H1 (cell line): ENCODE measurements at regions not wholly inside any gene's neighbourhood (a gene's known extent, or its start where the extent isn't known, plus 50 kb on each side); places are given as distances from the start of the nearest gene placed in this dataset.

Experiments used
- CTCF ChIA-PET: fragments of 300-600 bp; sonication (Branson Sonifier 250); formaldehyde crosslinking; loops from one replicate; lab custom pipeline; 2021; ENCODE audit not compliant: partially characterized antibody; lab: Charles Lee
- POLR2A ChIA-PET: fragments of 300-600 bp; sonication (Branson Sonifier 250); formaldehyde crosslinking; loops from one replicate; lab custom pipeline; 2021; ENCODE audit warnings: inconsistent platforms; ENCODE audit not compliant: partially characterized antibody; lab: Charles Lee
- DNase-seq, 2 experiments: peaks; one replicate each; pipeline versions ENCODE4 v3.0.0 to v3.0.0-alpha.2; 2010 to 2022; ENCODE audit warnings: low spot score in 2 of 2, low read depth in 1 of 2, mixed read lengths in 1 of 2
- FAIRE-seq: peaks from 2 replicates; lab custom pipeline; 2011; peaks lifted over from hg19 to GRCh38; lab: Jason Lieb, UNC
- H2AFZ ChIP-seq: 2 replicates; pipeline ENCODE4 v1.8.1; 2012; ENCODE audit warnings: low read length, inconsistent platforms
- H2AK5ac ChIP-seq: 2 replicates; pipeline ENCODE4 v1.6.1; 2013; ENCODE audit warnings: low read depth, low read length
- H2BK120ac ChIP-seq: replicated peaks from 2 replicates; pipeline ENCODE3; 2013; ENCODE audit warnings: low read depth, low read length, inconsistent platforms
- H2BK12ac ChIP-seq: 2 replicates; pipeline ENCODE4 v1.6.1; 2013; ENCODE audit warnings: low read depth, low read length
- H2BK15ac ChIP-seq: 2 replicates; pipeline ENCODE4 v1.6.1; 2013; ENCODE audit warnings: low read length
- H2BK20ac ChIP-seq: 2 replicates; pipeline ENCODE4 v1.6.1; 2013; ENCODE audit warnings: low read length
- H2BK5ac ChIP-seq: 2 replicates; pipeline ENCODE4 v1.6.1; 2013; ENCODE audit warnings: low read depth, low read length
- H3K14ac ChIP-seq: 2 replicates; pipeline ENCODE4 v1.6.1; 2013; ENCODE audit warnings: inconsistent platforms; ENCODE audit not compliant: insufficient read length
- H3K18ac ChIP-seq: 2 replicates; pipeline ENCODE4 v1.6.1; 2013; ENCODE audit warnings: low read length; ENCODE audit errors: extremely low read depth
- H3K23ac ChIP-seq: 2 replicates; pipeline ENCODE4 v1.6.1; 2013; ENCODE audit warnings: inconsistent platforms; ENCODE audit not compliant: insufficient read length
- H3K23me2 ChIP-seq: 2 replicates; pipeline ENCODE4 v1.6.1; 2013; ENCODE audit warnings: low read depth, low read length
- H3K27ac ChIP-seq: 2 replicates; pipeline ENCODE4 v1.6.1; 2011; ENCODE audit warnings: low read depth, low read length, inconsistent platforms
- H3K27me3 ChIP-seq, 4 experiments: replicated peaks in 1 of 4; 1 replicate in 1 of 4; 2 replicates in 3 of 4; pipeline versions ENCODE4 v1.6.1 to v1.8.1; 2011 to 2013; ENCODE audit warnings: low read length in 3 of 4, mild to moderate bottlenecking in 3 of 4, inconsistent platforms in 2 of 4, mixed read lengths in 2 of 4, moderate library complexity in 1 of 4; ENCODE audit not compliant: control insufficient read depth in 3 of 4, insufficient read depth in 3 of 4; ENCODE audit errors: extremely low read depth in 1 of 4
- H3K36me3 ChIP-seq, 4 experiments: 2 replicates each; pipeline versions ENCODE4 v1.6.1 to v1.8.1; 2011 to 2013; ENCODE audit warnings: mild to moderate bottlenecking in 4 of 4, low read length in 3 of 4, moderate library complexity in 2 of 4, control low read depth in 1 of 4, inconsistent platforms in 1 of 4; ENCODE audit not compliant: insufficient read depth in 4 of 4, control insufficient read depth in 2 of 4
- H3K4ac ChIP-seq: replicated peaks from 2 replicates; pipeline ENCODE3; 2013; ENCODE audit warnings: low read length, low read depth, mixed read lengths, inconsistent platforms; ENCODE audit not compliant: insufficient read length
- H3K4me1 ChIP-seq, 4 experiments: replicated peaks in 1 of 4; 1 replicate in 1 of 4; 2 replicates in 3 of 4; pipeline versions ENCODE4 v1.6.1 to v1.8.1; 2011 to 2013; ENCODE audit warnings: low read length in 3 of 4, inconsistent platforms in 2 of 4, mixed read lengths in 1 of 4; ENCODE audit not compliant: insufficient read depth in 4 of 4, control insufficient read depth in 3 of 4
- H3K4me2 ChIP-seq, 2 experiments: 2 replicates each; pipeline versions ENCODE4 v1.6.1 to v1.8.1; 2011 to 2013; ENCODE audit warnings: low read depth in 2 of 2, low read length in 2 of 2, control low read depth in 1 of 2, inconsistent platforms in 1 of 2, mild to moderate bottlenecking in 1 of 2; ENCODE audit not compliant: insufficient read depth in 1 of 2
- H3K4me3 ChIP-seq, 4 experiments: fragments of 200-600, 300-600 bp in 1 of 4; sonication (generic), shearing (Covaris generic), sonication (Bioruptor Twin) in 1 of 4; 2 replicates each; pipeline versions ENCODE4 v1.5.1 to v1.8.1; 2011 to 2016; ENCODE audit warnings: low read length in 4 of 4, low read depth in 3 of 4, control low read depth in 2 of 4, inconsistent platforms in 2 of 4, mild to moderate bottlenecking in 2 of 4, mixed read lengths in 1 of 4, moderate library complexity in 1 of 4; ENCODE audit not compliant: insufficient read depth in 2 of 4; ENCODE audit errors: extremely low read depth in 1 of 4
- H3K56ac ChIP-seq: replicated peaks from 2 replicates; pipeline ENCODE3; 2013; ENCODE audit warnings: low read depth, mild to moderate bottlenecking, mixed read lengths, low read length, inconsistent platforms; ENCODE audit not compliant: insufficient read length
- H3K79me1 ChIP-seq: 2 replicates; pipeline ENCODE4 v1.6.1; 2013; ENCODE audit warnings: low read depth, low read length, control low read depth
- H3K79me2 ChIP-seq, 2 experiments: 2 replicates each; pipeline versions ENCODE4 v1.6.1 to v1.8.1; 2012 to 2013; ENCODE audit warnings: low read length in 2 of 2, mild to moderate bottlenecking in 2 of 2, inconsistent platforms in 1 of 2; ENCODE audit not compliant: insufficient read depth in 2 of 2, control insufficient read depth in 1 of 2
- H3K9ac ChIP-seq, 4 experiments: replicated peaks in 1 of 4; 1 replicate in 1 of 4; 2 replicates in 3 of 4; pipeline versions ENCODE4 v1.6.1 to v1.8.1; 2011 to 2013; ENCODE audit warnings: low read depth in 3 of 4, low read length in 3 of 4, control low read depth in 2 of 4, mild to moderate bottlenecking in 2 of 4, moderate library complexity in 2 of 4, inconsistent platforms in 1 of 4; ENCODE audit errors: extremely low read depth in 1 of 4
- H3K9me3 ChIP-seq, 2 experiments: 2 replicates each; pipeline versions ENCODE4 v1.6.1 to v1.8.1; 2012 to 2013; ENCODE audit warnings: mild to moderate bottlenecking in 2 of 2, moderate library complexity in 2 of 2, control low read depth in 1 of 2, inconsistent platforms in 1 of 2, low read depth in 1 of 2, low read length in 1 of 2, mixed read lengths in 1 of 2; ENCODE audit not compliant: insufficient read depth in 2 of 2
- H4K20me1 ChIP-seq, 2 experiments: replicated peaks in 1 of 2; 2 replicates each; pipeline versions ENCODE3 to v1.8.1; 2011 to 2013; ENCODE audit warnings: inconsistent platforms in 2 of 2, low read length in 2 of 2, mild to moderate bottlenecking in 1 of 2; ENCODE audit not compliant: insufficient read depth in 2 of 2, control insufficient read depth in 1 of 2
- H4K5ac ChIP-seq: 2 replicates; pipeline ENCODE4 v1.6.1; 2013; ENCODE audit warnings: low read length, low read depth, mixed read lengths, inconsistent platforms; ENCODE audit not compliant: insufficient read length
- H4K8ac ChIP-seq: 2 replicates; pipeline ENCODE4 v1.8.0; 2013; ENCODE audit warnings: mild to moderate bottlenecking, moderate library complexity, low read length, inconsistent platforms; ENCODE audit not compliant: insufficient read depth; ENCODE audit errors: extremely low read depth
- H4K91ac ChIP-seq: replicated peaks from 2 replicates; pipeline ENCODE3; 2013; ENCODE audit warnings: low read length, mixed read lengths, inconsistent platforms; ENCODE audit not compliant: insufficient read length
- BACH1 ChIP-seq: IDR thresholded peaks from 2 replicates; pipeline ENCODE4 v1.6.1; 2012; ENCODE audit warnings: low read length, improper control_type of control experiment
- BRCA1 ChIP-seq: IDR thresholded peaks from 2 replicates; pipeline ENCODE4 v1.6.1; 2012; ENCODE audit warnings: low read depth, low read length, improper control_type of control experiment
- EGR1 ChIP-seq: IDR thresholded peaks from 2 replicates; pipeline ENCODE4 v1.6.1; 2011; ENCODE audit warnings: low read depth, low read length, borderline replicate concordance
- GTF2F1 ChIP-seq: IDR thresholded peaks from 2 replicates; pipeline ENCODE4 v1.6.1; 2012; ENCODE audit warnings: low read depth, low read length, improper control_type of control experiment, borderline replicate concordance
- NANOG ChIP-seq: IDR thresholded peaks from 2 replicates; pipeline ENCODE4 v1.6.1; 2011; ENCODE audit warnings: low read length, low read depth, mild to moderate bottlenecking, inconsistent platforms; ENCODE audit not compliant: insufficient read depth, poor library complexity, severe bottlenecking
- RAD21 ChIP-seq, 2 experiments: IDR thresholded peaks in 1 of 2; conservative IDR thresholded peaks in 1 of 2; 2 replicates each; pipeline ENCODE4 v1.6.1; 2011; ENCODE audit warnings: low read depth in 2 of 2, low read length in 2 of 2, improper control_type of control experiment in 1 of 2, inconsistent platforms in 1 of 2, mild to moderate bottlenecking in 1 of 2, moderate library complexity in 1 of 2
- RXRA ChIP-seq: IDR thresholded peaks from 2 replicates; pipeline ENCODE4 v1.6.1; 2011; ENCODE audit warnings: low read depth, mild to moderate bottlenecking, low read length, moderate library complexity; ENCODE audit not compliant: insufficient read depth
- SAP30 ChIP-seq: fragments of 300-600 bp; sonication (generic); IDR thresholded peaks from 2 replicates; pipeline ENCODE4 v1.7.1; 2012; ENCODE audit warnings: low read length, moderate library complexity, mild to moderate bottlenecking, inconsistent platforms; ENCODE audit not compliant: insufficient read depth, insufficient replicate concordance
- SP2 ChIP-seq: IDR thresholded peaks from 2 replicates; pipeline ENCODE4 v1.6.1; 2012; ENCODE audit warnings: mild to moderate bottlenecking, low read length, inconsistent platforms
- ZNF274 ChIP-seq: IDR thresholded peaks from 2 replicates; pipeline ENCODE4 v1.7.0; 2012; ENCODE audit warnings: low read length, borderline replicate concordance; ENCODE audit errors: extremely low read depth
- WGBS, 2 experiments: shearing (Covaris generic) in 1 of 2; methylation state at CpG; one replicate each; pipeline versions ENCODE4 v1.1.6 to v1.1.7; 2013 to 2015; ENCODE audit warnings: low lambda C conversion rate in 2 of 2, mixed read lengths in 2 of 2, inconsistent platforms in 1 of 2, low coverage in 1 of 2, missing lambda C conversion rate in 1 of 2; ENCODE audit not compliant: insufficient replicate concordance in 2 of 2, insufficient coverage in 1 of 2, insufficient read length in 1 of 2; ENCODE audit errors: extremely low coverage in 1 of 2, missing lambda C conversion rate in 1 of 2; 5-methylcytosine and 5-hydroxymethylcytosine counted together

- WGBS, 2 experiments = 87% methylated on average over 22 of the region's 22 CpGs; no CpG with 5 or more reads in 1 of the 2 experiments
- no peak for TF ChIP-seq GTF2F1
- no peak for TF ChIP-seq ZNF274
- no peak for TF ChIP-seq BRCA1
- TF ChIP-seq RAD21 (IDR thresholded peaks at IDR 0.05 in 1 of 2, conservative IDR thresholded peaks at IDR 0.05 in 1 of 2; ENCODE audit: low read depth in 2 of 2, low read length in 2 of 2) = no peak
- TF ChIP-seq BACH1 = no peak
- TF ChIP-seq SAP30 = no peak
- TF ChIP-seq SP2 = no peak
- no peak for TF ChIP-seq RXRA
- TF ChIP-seq NANOG = no peak
- no peak for TF ChIP-seq EGR1
- DNase-seq = no peak
These were observed 90.9 kb upstream of the RUNX3 start for GRCh38 chr1:25020851-25021590.

More at GRCh38 chr1:25020851-25021590, 90.9 kb upstream of the RUNX3 start:
- Histone ChIP-seq H3K4me3 (no peak overlapping the region), H4K91ac (peak overlapping the region; percentile 5), H2AFZ (0 out of 2 replicates have a peak overlapping the region, but pooled peaks have one; percentile 29), H2BK15ac (peak overlapping the region; percentile 72; the same call in 1 of the 2 replicates), H3K27ac (no peak overlapping the region), H4K5ac (no peak overlapping the region), H4K8ac (no peak overlapping the region), H2BK5ac (peak overlapping the region; percentile 10; the same call in 1 of the 2 replicates), H3K9me3 (no peaks in the 10 kb centered on the region), H3K14ac (no peak overlapping the region), H3K79me2 (no peaks in the 10 kb centered on the region), H3K9ac (no peak overlapping the region), H2BK12ac (peak overlapping the region; percentile 75; the same call in 1 of the 2 replicates), H3K79me1 (no peaks in the 10 kb centered on the region), H3K18ac (no peak overlapping the region; the same call in 1 of the 2 replicates), H2BK20ac (0 out of 2 replicates have a peak overlapping the region, but pooled peaks have one; percentile 72), H3K4ac (no peak overlapping the region), H3K27me3 (no peaks in the 10 kb centered on the region; a peak in 1 of 7 replicates), H2BK120ac (no peak overlapping the region), H3K56ac (no peak overlapping the region), H3K36me3 (no peaks in the 10 kb centered on the region), H2AK5ac (no peak overlapping the region), H4K20me1 (peaks cover 0 to 5% of the 10 kb centered on the region in 2 experiments), H3K4me2 (no peak overlapping the region), H3K23me2 (0 out of 2 replicates have a peak, but pooled peaks cover 5% of the 10 kb centered on the region), H3K4me1 (peaks cover 0 to 14% (median 8%) of the 10 kb centered on the region in 4 experiments; a peak in 6 of 7 replicates), H3K23ac (no peak overlapping the region)
- POLR2A ChIA-PET = interaction anchor here (1.3 kb wide), 1 partner anchor 13 kb away, joined by 3 read pairs; no protein-coding TSS in a partner anchor
- CTCF ChIA-PET = interaction anchor here (1.5 kb wide), 1 partner anchor 15 kb away, joined by 3 read pairs; no protein-coding TSS in a partner anchor
- FAIRE-seq = no peak
